AG10803 (cell line): ENCODE measurements at regions not wholly inside any gene's neighbourhood (a gene's known extent, or its start where the extent isn't known, plus 50 kb on each side); places are given as distances from the start of the nearest gene placed in this dataset.

Experiments used
- DNase-seq: peaks from one replicate; pipeline ENCODE4 v3.0.0; 2010; ENCODE audit warnings: low read depth
- H3K4me3 ChIP-seq: 2 replicates; pipeline ENCODE4 v1.5.1; 2011; ENCODE audit warnings: mild to moderate bottlenecking, low read length, control low read depth
- CTCF ChIP-seq: conservative IDR thresholded peaks from 2 replicates; pipeline ENCODE4 v1.5.1; 2011; ENCODE audit warnings: mild to moderate bottlenecking, low read length, control low read depth, inconsistent platforms

- TF ChIP-seq CTCF = no peak
- no peak overlapping the region for H3K4me3 ChIP-seq
- no peak for DNase-seq
These were observed 107.7 kb upstream of the IFNG-AS1 start for GRCh38 chr12:67881565-67881964.

DNA sequence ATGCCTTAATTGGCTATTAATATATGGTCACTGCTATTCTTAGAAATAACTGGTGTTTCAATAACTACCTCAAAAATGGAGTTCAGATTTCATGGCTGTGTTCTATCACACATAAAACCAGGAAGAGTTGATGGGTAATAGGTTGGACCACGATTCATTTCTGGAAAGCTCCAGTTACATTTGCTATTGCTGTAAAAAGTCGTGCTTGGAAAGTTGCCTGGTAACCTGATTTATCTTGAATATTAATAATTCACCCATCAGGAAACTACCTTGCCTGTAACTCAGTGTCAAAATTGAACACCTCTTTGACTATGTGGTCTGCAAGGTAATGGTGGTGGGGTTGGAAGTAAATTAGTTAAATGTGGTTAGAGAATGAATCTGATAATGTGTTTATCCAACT is 104.7 kb upstream of the IFNG-AS1 start:
- no peak for TF ChIP-seq CTCF
- no peak overlapping the region for H3K4me3 ChIP-seq
- no peak for DNase-seq

DNA sequence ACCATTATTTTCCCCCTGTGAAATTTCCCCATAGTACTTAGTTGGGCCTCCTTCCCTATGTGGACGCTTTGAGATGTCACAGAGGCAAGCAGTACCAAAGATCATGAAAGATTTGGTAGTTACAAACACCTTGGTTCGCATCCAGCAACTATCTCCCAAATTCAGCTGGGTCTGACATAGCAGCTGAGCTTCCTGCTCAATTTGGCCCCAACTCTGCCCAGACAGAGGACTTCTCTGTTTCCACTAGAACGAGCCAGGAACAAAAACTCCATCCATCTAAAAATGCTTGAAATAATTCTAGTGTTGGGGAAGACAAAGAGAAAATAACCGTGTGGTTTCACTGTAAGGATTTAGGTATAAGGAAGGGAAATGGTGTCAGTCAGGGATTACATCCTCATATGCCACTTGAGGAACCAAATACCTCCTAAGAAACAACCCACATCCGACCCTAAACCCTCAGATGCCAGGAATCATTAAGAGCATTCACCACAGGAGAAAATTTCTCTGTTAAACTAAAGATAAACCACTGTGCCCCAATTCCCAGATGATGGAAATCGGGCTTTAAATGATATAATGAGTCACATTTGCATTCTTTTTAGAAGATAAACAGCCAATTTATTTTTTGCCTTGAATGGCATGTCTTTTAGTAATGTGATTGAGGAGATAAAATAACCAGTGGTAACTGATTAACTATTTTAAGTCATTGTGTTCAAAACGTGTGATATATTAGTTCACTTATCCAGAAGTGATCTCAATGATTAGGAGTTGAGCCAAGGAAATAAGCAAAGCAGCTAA is 103.7 kb upstream of the IFNG-AS1 start:
- H3K4me3 ChIP-seq = no peak overlapping the region
- no peak for TF ChIP-seq CTCF
- peak; percentile 55 for DNase-seq

GRCh38 chr12:67887065-67887464 is 102.2 kb upstream of the IFNG-AS1 start:
- DNase-seq = no peak
- no peak overlapping the region for H3K4me3 ChIP-seq
- TF ChIP-seq CTCF = no peak

GRCh38 chr12:67889931-67890330 is 99.3 kb upstream of the IFNG-AS1 start:
- DNase-seq = no peak
- H3K4me3 ChIP-seq = no peak overlapping the region
- no peak for TF ChIP-seq CTCF

DNA sequence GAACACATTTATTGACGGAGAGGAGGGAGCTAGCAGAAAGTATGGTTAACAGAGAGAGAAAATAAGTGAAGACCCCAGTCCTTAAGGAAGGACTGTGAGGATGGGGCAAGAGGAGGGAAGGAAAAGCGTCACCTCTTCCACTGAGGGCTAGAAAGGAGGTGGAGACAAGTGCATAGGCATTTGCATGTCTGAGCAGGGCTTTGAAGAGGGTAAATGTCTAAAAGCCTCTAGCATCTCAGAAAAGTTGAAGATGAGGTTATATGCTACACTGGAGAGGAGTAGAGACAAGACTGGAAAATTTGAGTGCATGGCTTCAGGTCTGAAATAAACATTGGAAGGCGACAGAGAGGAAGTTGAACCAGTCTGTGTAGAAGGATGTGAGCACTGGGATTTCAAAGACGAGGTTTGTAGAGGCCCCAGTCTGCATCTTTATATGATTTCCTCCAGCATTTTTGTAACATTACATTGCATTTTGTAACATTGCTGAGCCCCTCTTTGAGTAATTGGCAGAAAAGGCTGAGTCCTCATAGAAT is 98.5 kb upstream of the IFNG-AS1 start:
- no peak for TF ChIP-seq CTCF
- no peak for DNase-seq
- H3K4me3 ChIP-seq = no peak overlapping the region

- no peak for DNase-seq
- no peak overlapping the region for H3K4me3 ChIP-seq
- TF ChIP-seq CTCF = no peak
These were observed 97.7 kb upstream of the IFNG-AS1 start for GRCh38 chr12:67891596-67891995.
